NCI-H2196 treated with DMSO at 0.1 percent for 48 hours (cell line): ENCODE measurements at regions not wholly inside any gene's neighbourhood (a gene's known extent, or its start where the extent isn't known, plus 50 kb on each side); places are given as distances from the start of the nearest gene placed in this dataset.
A peak's percentile ranks its signal among the peaks of the same experiment; 100 is the strongest.
"Not testable (repeated sequence)": the region's sequence is repeated elsewhere in the genome, so short reads cannot be mapped to it uniquely, and the experiment has no call there.

ENCODE experiments used
- DNase-seq: peaks from one replicate; lab custom pipeline; 2025; ENCODE audit not compliant: unreplicated experiment; lab: John Stamatoyannopoulos, UW

- DNase-seq, result no peak
Measured at GRCh38 chr15:92705764-92706163, 50.2 kb upstream of the FAM174B start.

- DNase-seq, result no peak
Measured at GRCh38 chr15:92706201-92706600, 50.6 kb upstream of the FAM174B start.

- DNase-seq, result no peak
Measured at GRCh38 chr15:92707880-92708551, 52.4 kb upstream of the FAM174B start.

GRCh38 chr15:92708635-92709034 is 53.1 kb upstream of the FAM174B start:
- DNase-seq, result no peak

- DNase-seq, result no peak
Measured at GRCh38 chr15:92709110-92709790, 53.7 kb upstream of the FAM174B start.

- DNase-seq, result no peak
Measured at GRCh38 chr15:92711457-92711831, 55.9 kb upstream of the FAM174B start.

- no peak for DNase-seq
Measured at GRCh38 chr15:92714077-92714476, 58.5 kb upstream of the FAM174B start.

- peak; percentile 46 for DNase-seq
Measured at GRCh38 chr15:92714477-92715401, 59.2 kb upstream of the FAM174B start.

GRCh38 chr15:92715758-92716157 is 60.2 kb upstream of the FAM174B start:
- no peak for DNase-seq

GRCh38 chr15:92719021-92719420 is 63.4 kb upstream of the FAM174B start:
- no peak for DNase-seq

GRCh38 chr15:92724144-92724543 is 68.6 kb upstream of the FAM174B start:
- DNase-seq, result no peak

GRCh38 chr15:92725171-92725570 is 69.6 kb upstream of the FAM174B start:
- DNase-seq, result no peak

GRCh38 chr15:92728266-92728665 is 72.7 kb upstream of the FAM174B start:
- no peak for DNase-seq

- DNase-seq, result no peak
Measured at GRCh38 chr15:92733090-92733933, 77.7 kb upstream of the FAM174B start.

GRCh38 chr15:92733934-92734521 is 78.5 kb upstream of the FAM174B start:
- DNase-seq, result no peak

GRCh38 chr15:92739246-92739645 is 83.7 kb upstream of the FAM174B start:
- not testable (repeated sequence) for DNase-seq

GRCh38 chr15:92745845-92746271 is 90.3 kb upstream of the FAM174B start:
- no peak for DNase-seq

- no peak for DNase-seq
Measured at GRCh38 chr15:92747047-92747446, 91.5 kb upstream of the FAM174B start.

- DNase-seq, result no peak
Measured at GRCh38 chr15:92749216-92749615, 93.6 kb upstream of the FAM174B start.

- no peak for DNase-seq
Measured at GRCh38 chr15:92749946-92750345, 94.4 kb upstream of the FAM174B start.
